CMK (cell line): ENCODE measurements at regions not wholly inside any gene's neighbourhood (a gene's known extent, or its start where the extent isn't known, plus 50 kb on each side); places are given as distances from the start of the nearest gene placed in this dataset.
"Not testable (repeated sequence)": the region's sequence is repeated elsewhere in the genome, so short reads cannot be mapped to it uniquely, and the experiment has no call there.

Source experiments
- DNase-seq: peaks from one replicate; pipeline ENCODE4 v3.0.0-alpha.2; 2010; ENCODE audit warnings: low read depth

GRCh38 chr5:167050568-167051401 lies 1240.7 kb upstream of the WWC1 start:
- no peak for DNase-seq

GRCh38 chr5:167051402-167051768 lies 1240.1 kb upstream of the WWC1 start:
- no peak for DNase-seq

GRCh38 chr5:167052791-167053190 lies 1238.7 kb upstream of the WWC1 start:
- no peak for DNase-seq

GRCh38 chr5:167057665-167058064 lies 1233.8 kb upstream of the WWC1 start:
- DNase-seq, result no peak

GRCh38 chr5:167061695-167062094 lies 1229.8 kb upstream of the WWC1 start:
- no peak for DNase-seq

- no peak for DNase-seq
Observed at GRCh38 chr5:167063116-167063515, 1228.3 kb upstream of the WWC1 start.

GRCh38 chr5:167063788-167064187 lies 1227.7 kb upstream of the WWC1 start:
- DNase-seq, result no peak

GRCh38 chr5:167064198-167064776 lies 1227.2 kb upstream of the WWC1 start:
- no peak for DNase-seq

- DNase-seq, result no peak
Observed at GRCh38 chr5:167065794-167066193, 1225.7 kb upstream of the WWC1 start.

GRCh38 chr5:167071981-167072610 lies 1219.3 kb upstream of the WWC1 start:
- no peak for DNase-seq

- no peak for DNase-seq
Observed at GRCh38 chr5:167081561-167081960, 1209.9 kb upstream of the WWC1 start.

- DNase-seq, result no peak
Observed at GRCh38 chr5:167096816-167097215, 1194.6 kb upstream of the WWC1 start.

- DNase-seq, result no peak
Observed at GRCh38 chr5:167104351-167104750, 1187.1 kb upstream of the WWC1 start.

- DNase-seq, result no peak
Observed at GRCh38 chr5:167105941-167106340, 1185.5 kb upstream of the WWC1 start.

- DNase-seq, result no peak
Observed at GRCh38 chr5:167107684-167108083, 1183.8 kb upstream of the WWC1 start.

GRCh38 chr5:167108266-167108665 lies 1183.2 kb upstream of the WWC1 start:
- DNase-seq, result not testable (repeated sequence)

GRCh38 chr5:167112556-167112955 lies 1178.9 kb upstream of the WWC1 start:
- DNase-seq, result no peak

GRCh38 chr5:167122267-167122666 lies 1169.2 kb upstream of the WWC1 start:
- DNase-seq, result no peak

GRCh38 chr5:167123126-167123525 lies 1168.3 kb upstream of the WWC1 start:
- no peak for DNase-seq

GRCh38 chr5:167128581-167128980 lies 1162.9 kb upstream of the WWC1 start:
- no peak for DNase-seq

- DNase-seq, result no peak
Observed at GRCh38 chr5:167140548-167141291, 1150.7 kb upstream of the WWC1 start.

GRCh38 chr5:167143716-167144115 lies 1147.7 kb upstream of the WWC1 start:
- DNase-seq, result no peak

GRCh38 chr5:167145841-167146240 lies 1145.6 kb upstream of the WWC1 start:
- DNase-seq, result no peak
